Astrocyte (in vitro differentiated cells and primary cell): ENCODE measurements at regions not wholly inside any gene's neighbourhood (a gene's known extent, or its start where the extent isn't known, plus 50 kb on each side); places are given as distances from the start of the nearest gene placed in this dataset.

Source experiments
- DNase-seq: peaks from one replicate; pipeline ENCODE4 v3.0.0-alpha.2; 2010; ENCODE audit warnings: low read depth
- FAIRE-seq: peaks from 2 replicates; lab custom pipeline; 2011; peaks lifted over from hg19 to GRCh38; lab: Jason Lieb, UNC
- H2AFZ ChIP-seq: 2 replicates; pipeline ENCODE4 v1.6.0; 2012; ENCODE audit warnings: low read depth, low read length, inconsistent platforms
- H3K27ac ChIP-seq: 2 replicates; pipeline ENCODE4 v1.5.1; 2011; ENCODE audit warnings: low read depth, low read length, inconsistent platforms
- H3K27me3 ChIP-seq: 2 replicates; pipeline ENCODE4 v1.6.0; 2011; ENCODE audit warnings: low read length, inconsistent platforms; ENCODE audit not compliant: insufficient read depth
- H3K36me3 ChIP-seq: 2 replicates; pipeline ENCODE4 v1.5.1; 2011; ENCODE audit warnings: low read length, inconsistent platforms; ENCODE audit not compliant: insufficient read depth
- H3K4me1 ChIP-seq: 2 replicates; pipeline ENCODE4 v1.5.1; 2011; ENCODE audit warnings: low read length, inconsistent platforms; ENCODE audit not compliant: insufficient read depth
- H3K4me2 ChIP-seq: 2 replicates; pipeline ENCODE4 v1.6.0; 2012; ENCODE audit warnings: low read length, inconsistent platforms
- H3K4me3 ChIP-seq: 2 replicates; pipeline ENCODE4 v1.5.1; 2011; ENCODE audit warnings: low read depth, mild to moderate bottlenecking, low read length, inconsistent platforms; ENCODE audit not compliant: insufficient read depth
- H3K79me2 ChIP-seq: 2 replicates; pipeline ENCODE4 v1.6.0; 2012; ENCODE audit warnings: mild to moderate bottlenecking, low read length, inconsistent platforms; ENCODE audit not compliant: insufficient read depth
- H3K9ac ChIP-seq: 2 replicates; pipeline ENCODE4 v1.6.0; 2012; ENCODE audit warnings: mild to moderate bottlenecking, low read length, inconsistent platforms
- H3K9me3 ChIP-seq: 2 replicates; pipeline ENCODE4 v1.5.1; 2012; ENCODE audit warnings: low read depth, mild to moderate bottlenecking, low read length, inconsistent platforms; ENCODE audit not compliant: insufficient read depth
- H4K20me1 ChIP-seq: 2 replicates; pipeline ENCODE4 v1.6.0; 2012; ENCODE audit warnings: low read length, inconsistent platforms; ENCODE audit not compliant: insufficient read depth
- H3K27ac Mint-ChIP-seq: one replicate; pipeline ENCODE4 v1.8.0; 2021; ENCODE audit warnings: mild to moderate bottlenecking, mixed read lengths; ENCODE audit not compliant: unreplicated experiment
- H3K27me3 Mint-ChIP-seq: one replicate; pipeline ENCODE4 v1.8.0; 2021; ENCODE audit warnings: low read depth, mixed read lengths; ENCODE audit not compliant: unreplicated experiment
- H3K36me3 Mint-ChIP-seq: one replicate; pipeline ENCODE4 v1.8.0; 2021; ENCODE audit warnings: low read depth, mixed read lengths; ENCODE audit not compliant: unreplicated experiment
- H3K4me1 Mint-ChIP-seq: one replicate; pipeline ENCODE4 v1.8.0; 2021; ENCODE audit warnings: low read depth, mixed read lengths; ENCODE audit not compliant: unreplicated experiment
- H3K4me3 Mint-ChIP-seq: one replicate; pipeline ENCODE4 v1.8.0; 2021; ENCODE audit warnings: mild to moderate bottlenecking, moderate library complexity, mixed read lengths; ENCODE audit not compliant: unreplicated experiment
- H3K9me3 Mint-ChIP-seq: one replicate; pipeline ENCODE4 v1.8.0; 2021; ENCODE audit warnings: mild to moderate bottlenecking, mixed read lengths; ENCODE audit not compliant: unreplicated experiment
- CTCF ChIP-seq: IDR thresholded peaks from 2 replicates; pipeline ENCODE4 v1.5.1; 2011; ENCODE audit warnings: low read depth, mild to moderate bottlenecking, inconsistent platforms, low read length, moderate library complexity; ENCODE audit not compliant: insufficient read depth
- EZH2 ChIP-seq: IDR thresholded peaks from 2 replicates; pipeline ENCODE4 v1.6.1; 2012; ENCODE audit warnings: mild to moderate bottlenecking, low read length, inconsistent platforms; ENCODE audit not compliant: insufficient read depth

GRCh38 chr5:101897914-101898313 is 398.2 kb downstream of the SLCO4C1 start:
- H2AFZ ChIP-seq, result no peak overlapping the region
- no peaks in the 10 kb centered on the region for H4K20me1 ChIP-seq
- Mint-ChIP-seq H3K4me1 (no peaks in the 10 kb centered on the region), H3K27ac (no peak overlapping the region), H3K4me3 (no peak overlapping the region), H3K36me3 (no peaks in the 10 kb centered on the region), H3K9me3 (no peaks in the 10 kb centered on the region), H3K27me3 (no peaks in the 10 kb centered on the region)
- TF ChIP-seq CTCF (no peak), EZH2 (no peak)
- no peaks in the 10 kb centered on the region for H3K27me3 ChIP-seq
- H3K27ac ChIP-seq, result no peak overlapping the region
- H3K4me2 ChIP-seq, result no peak overlapping the region
- no peaks in the 10 kb centered on the region for H3K9me3 ChIP-seq
- H3K4me3 ChIP-seq, result no peak overlapping the region
- no peaks in the 10 kb centered on the region for H3K4me1 ChIP-seq
- DNase-seq (no peak), FAIRE-seq (no peak)
- H3K9ac ChIP-seq, result no peak overlapping the region
- H3K79me2 ChIP-seq, result no peaks in the 10 kb centered on the region
- no peaks in the 10 kb centered on the region for H3K36me3 ChIP-seq

- Histone ChIP-seq H2AFZ (no peak overlapping the region), H3K9me3 (no peaks in the 10 kb centered on the region), H3K9ac (no peak overlapping the region), H3K4me2 (no peak overlapping the region), H3K4me1 (no peaks in the 10 kb centered on the region), H3K36me3 (no peaks in the 10 kb centered on the region), H4K20me1 (no peaks in the 10 kb centered on the region), H3K27ac (no peak overlapping the region), H3K4me3 (no peak overlapping the region), H3K27me3 (no peaks in the 10 kb centered on the region), H3K79me2 (no peaks in the 10 kb centered on the region)
- no peak for DNase-seq
- no peak overlapping the region for H3K27ac Mint-ChIP-seq
- FAIRE-seq, result no peak
- H3K4me1 Mint-ChIP-seq, result no peaks in the 10 kb centered on the region
- no peaks in the 10 kb centered on the region for H3K36me3 Mint-ChIP-seq
- no peak for TF ChIP-seq CTCF
- no peak for TF ChIP-seq EZH2
- no peaks in the 10 kb centered on the region for H3K9me3 Mint-ChIP-seq
- H3K27me3 Mint-ChIP-seq, result no peaks in the 10 kb centered on the region
- H3K4me3 Mint-ChIP-seq, result no peak overlapping the region
These were observed 401.1 kb downstream of the SLCO4C1 start for GRCh38 chr5:101894985-101895384.

GRCh38 chr5:101878190-101878589 is 417.9 kb downstream of the SLCO4C1 start:
- no peaks in the 10 kb centered on the region for H4K20me1 ChIP-seq
- H3K9ac ChIP-seq, result no peak overlapping the region
- FAIRE-seq (no peak), DNase-seq (no peak)
- no peak overlapping the region for H3K4me3 ChIP-seq
- no peak overlapping the region for H3K4me3 Mint-ChIP-seq
- no peak overlapping the region for H2AFZ ChIP-seq
- no peaks in the 10 kb centered on the region for H3K4me1 Mint-ChIP-seq
- no peak for TF ChIP-seq CTCF
- H3K27me3 ChIP-seq, result no peaks in the 10 kb centered on the region
- H3K9me3 ChIP-seq, result no peaks in the 10 kb centered on the region
- no peak overlapping the region for H3K4me2 ChIP-seq
- H3K27me3 Mint-ChIP-seq, result no peaks in the 10 kb centered on the region
- no peaks in the 10 kb centered on the region for H3K9me3 Mint-ChIP-seq
- no peak overlapping the region for H3K27ac Mint-ChIP-seq
- H3K79me2 ChIP-seq, result no peaks in the 10 kb centered on the region
- H3K36me3 ChIP-seq, result no peaks in the 10 kb centered on the region
- H3K4me1 ChIP-seq, result no peaks in the 10 kb centered on the region
- no peaks in the 10 kb centered on the region for H3K36me3 Mint-ChIP-seq
- no peak overlapping the region for H3K27ac ChIP-seq
